ENCODE measurements at regions not wholly inside any gene's neighbourhood (a gene's known extent, or its start where the extent isn't known, plus 50 kb on each side); places are given as distances from the start of the nearest gene placed in this dataset.

DNA sequence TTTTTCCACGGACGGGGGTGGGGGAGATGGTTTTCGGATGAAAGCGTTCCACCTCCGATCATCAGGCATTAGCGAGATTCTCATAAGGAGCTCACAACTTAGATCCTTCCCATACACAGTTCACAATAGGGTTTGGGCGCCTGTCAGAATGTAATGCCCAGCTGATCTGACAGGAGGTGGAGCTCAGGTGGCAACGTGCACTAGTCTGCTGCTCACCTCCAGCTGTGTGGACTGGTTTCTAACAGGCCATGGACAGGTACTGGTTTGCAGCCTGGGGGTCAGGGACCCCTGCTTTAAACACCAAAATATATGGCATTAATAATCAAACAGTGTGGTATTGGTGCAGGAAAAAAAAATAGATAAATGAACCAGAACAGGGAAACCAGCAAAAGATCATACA is 157.5 kb upstream of the NLRP1 start:
- TF ChIP-seq, protein P1, sequence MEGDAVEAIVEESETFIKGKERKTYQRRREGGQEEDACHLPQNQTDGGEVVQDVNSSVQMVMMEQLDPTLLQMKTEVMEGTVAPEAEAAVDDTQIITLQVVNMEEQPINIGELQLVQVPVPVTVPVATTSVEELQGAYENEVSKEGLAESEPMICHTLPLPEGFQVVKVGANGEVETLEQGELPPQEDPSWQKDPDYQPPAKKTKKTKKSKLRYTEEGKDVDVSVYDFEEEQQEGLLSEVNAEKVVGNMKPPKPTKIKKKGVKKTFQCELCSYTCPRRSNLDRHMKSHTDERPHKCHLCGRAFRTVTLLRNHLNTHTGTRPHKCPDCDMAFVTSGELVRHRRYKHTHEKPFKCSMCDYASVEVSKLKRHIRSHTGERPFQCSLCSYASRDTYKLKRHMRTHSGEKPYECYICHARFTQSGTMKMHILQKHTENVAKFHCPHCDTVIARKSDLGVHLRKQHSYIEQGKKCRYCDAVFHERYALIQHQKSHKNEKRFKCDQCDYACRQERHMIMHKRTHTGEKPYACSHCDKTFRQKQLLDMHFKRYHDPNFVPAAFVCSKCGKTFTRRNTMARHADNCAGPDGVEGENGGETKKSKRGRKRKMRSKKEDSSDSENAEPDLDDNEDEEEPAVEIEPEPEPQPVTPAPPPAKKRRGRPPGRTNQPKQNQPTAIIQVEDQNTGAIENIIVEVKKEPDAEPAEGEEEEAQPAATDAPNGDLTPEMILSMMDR (IDR thresholded peaks at IDR 0.05) = no peak
- TF ChIP-seq POLR2A (IDR thresholded peaks at IDR 0.05) = no peak
